ENCODE measurements at regions not wholly inside any gene's neighbourhood (a gene's known extent, or its start where the extent isn't known, plus 50 kb on each side); places are given as distances from the start of the nearest gene placed in this dataset.

- Histone ChIP-seq H3K4me3 (ENCODE audit: low read length) (no peak overlapping the region), H3K79me2 (ENCODE audit: control insufficient read depth, low read length) (no peaks in the 10 kb centered on the region), H3K9me2 (replicated peaks; ENCODE audit: control insufficient read depth, low read length) (0 out of 2 replicates have a peak, but pooled peaks cover 2% of the 10 kb centered on the region), H3K36me3 (ENCODE audit: control insufficient read depth, low read length) (no peaks in the 10 kb centered on the region), H3K4me1 (ENCODE audit: control insufficient read depth, low read length) (no peaks in the 10 kb centered on the region), H3K27ac (ENCODE audit: low read depth, low read length) (no peak overlapping the region), H3K4me2 (ENCODE audit: low read length) (no peak overlapping the region), H4K20me1 (ENCODE audit: control insufficient read depth, insufficient read depth, low read depth, low read length) (no peaks in the 10 kb centered on the region), H3F3A (ENCODE audit: control insufficient read depth, insufficient read depth) (no peaks in the 10 kb centered on the region), H3K27me3 (ENCODE audit: control insufficient read depth, low read length) (no peaks in the 10 kb centered on the region), H3K9me3 (ENCODE audit: control insufficient read depth, insufficient read depth, low read length) (no peaks in the 10 kb centered on the region)
- TF ChIP-seq EZH2phosphoT487 (IDR thresholded peaks at IDR 0.05; ENCODE audit: borderline replicate concordance, low read length) = no peak
- TF ChIP-seq CTCF (IDR thresholded peaks at IDR 0.05; ENCODE audit: low read depth, low read length, poor library complexity, severe bottlenecking) = no peak
These were observed 861.9 kb upstream of the SLITRK1 start for GRCh38 chr13:84744203-84744602.

GRCh38 chr13:84741253-84741652 lies 859.0 kb upstream of the SLITRK1 start:
- H3K27me3 ChIP-seq (ENCODE audit: control insufficient read depth, low read length) = no peaks in the 10 kb centered on the region
- no peaks in the 10 kb centered on the region for H3K9me2 ChIP-seq (replicated peaks; ENCODE audit: control insufficient read depth, low read length)
- H4K20me1 ChIP-seq (ENCODE audit: control insufficient read depth, insufficient read depth, low read depth, low read length) = no peaks in the 10 kb centered on the region
- H3K36me3 ChIP-seq (ENCODE audit: control insufficient read depth, low read length) = no peaks in the 10 kb centered on the region
- H3K4me3 ChIP-seq (ENCODE audit: low read length) = no peak overlapping the region
- no peak overlapping the region for H3K27ac ChIP-seq (ENCODE audit: low read depth, low read length)
- no peaks in the 10 kb centered on the region for H3F3A ChIP-seq (ENCODE audit: control insufficient read depth, insufficient read depth)
- no peak overlapping the region for H3K4me2 ChIP-seq (ENCODE audit: low read length)
- no peak for TF ChIP-seq CTCF (IDR thresholded peaks at IDR 0.05; ENCODE audit: low read depth, low read length, poor library complexity, severe bottlenecking)
- TF ChIP-seq EZH2phosphoT487 (IDR thresholded peaks at IDR 0.05; ENCODE audit: borderline replicate concordance, low read length) = no peak
- H3K9me3 ChIP-seq (ENCODE audit: control insufficient read depth, insufficient read depth, low read length) = no peaks in the 10 kb centered on the region
- no peaks in the 10 kb centered on the region for H3K79me2 ChIP-seq (ENCODE audit: control insufficient read depth, low read length)
- no peaks in the 10 kb centered on the region for H3K4me1 ChIP-seq (ENCODE audit: control insufficient read depth, low read length)

GRCh38 chr13:84739021-84739420 lies 856.7 kb upstream of the SLITRK1 start:
- H4K20me1 ChIP-seq (ENCODE audit: control insufficient read depth, insufficient read depth, low read depth, low read length) = no peaks in the 10 kb centered on the region
- H3K27me3 ChIP-seq (ENCODE audit: control insufficient read depth, low read length) = no peaks in the 10 kb centered on the region
- H3K9me2 ChIP-seq (replicated peaks; ENCODE audit: control insufficient read depth, low read length) = no peaks in the 10 kb centered on the region
- no peak overlapping the region for H3K4me2 ChIP-seq (ENCODE audit: low read length)
- TF ChIP-seq EZH2phosphoT487 (IDR thresholded peaks at IDR 0.05; ENCODE audit: borderline replicate concordance, low read length) = no peak
- no peak for TF ChIP-seq CTCF (IDR thresholded peaks at IDR 0.05; ENCODE audit: low read depth, low read length, poor library complexity, severe bottlenecking)
- H3K4me3 ChIP-seq (ENCODE audit: low read length) = no peak overlapping the region
- no peak overlapping the region for H3K27ac ChIP-seq (ENCODE audit: low read depth, low read length)
- no peaks in the 10 kb centered on the region for H3F3A ChIP-seq (ENCODE audit: control insufficient read depth, insufficient read depth)
- no peaks in the 10 kb centered on the region for H3K36me3 ChIP-seq (ENCODE audit: control insufficient read depth, low read length)
- no peaks in the 10 kb centered on the region for H3K79me2 ChIP-seq (ENCODE audit: control insufficient read depth, low read length)
- H3K4me1 ChIP-seq (ENCODE audit: control insufficient read depth, low read length) = no peaks in the 10 kb centered on the region
- H3K9me3 ChIP-seq (ENCODE audit: control insufficient read depth, insufficient read depth, low read length) = no peaks in the 10 kb centered on the region

- Histone ChIP-seq H3K4me2 (ENCODE audit: low read length) (no peak overlapping the region), H3K4me1 (ENCODE audit: control insufficient read depth, low read length) (no peaks in the 10 kb centered on the region), H3K27me3 (ENCODE audit: control insufficient read depth, low read length) (no peaks in the 10 kb centered on the region), H3K79me2 (ENCODE audit: control insufficient read depth, low read length) (no peaks in the 10 kb centered on the region), H4K20me1 (ENCODE audit: control insufficient read depth, insufficient read depth, low read depth, low read length) (no peaks in the 10 kb centered on the region), H3K27ac (ENCODE audit: low read depth, low read length) (no peak overlapping the region), H3F3A (ENCODE audit: control insufficient read depth, insufficient read depth) (no peaks in the 10 kb centered on the region), H3K9me3 (ENCODE audit: control insufficient read depth, insufficient read depth, low read length) (no peaks in the 10 kb centered on the region), H3K9me2 (replicated peaks; ENCODE audit: control insufficient read depth, low read length) (no peaks in the 10 kb centered on the region), H3K36me3 (ENCODE audit: control insufficient read depth, low read length) (no peaks in the 10 kb centered on the region), H3K4me3 (ENCODE audit: low read length) (no peak overlapping the region)
- no peak for TF ChIP-seq EZH2phosphoT487 (IDR thresholded peaks at IDR 0.05; ENCODE audit: borderline replicate concordance, low read length)
- TF ChIP-seq CTCF (IDR thresholded peaks at IDR 0.05; ENCODE audit: low read depth, low read length, poor library complexity, severe bottlenecking) = no peak
These were observed 855.4 kb upstream of the SLITRK1 start for GRCh38 chr13:84737661-84738060.

Data from DOHH2 (cell line).